Cerebellar nuclear complex (tissue), 1 donor: ENCODE measurements at regions not wholly inside any gene's neighbourhood (a gene's known extent, or its start where the extent isn't known, plus 50 kb on each side); places are given as distances from the start of the nearest gene placed in this dataset.

ENCODE experiments used
- DNase-seq, 2 experiments: peaks; one replicate each; lab custom pipeline; 2025; lab: John Stamatoyannopoulos, UW

DNA sequence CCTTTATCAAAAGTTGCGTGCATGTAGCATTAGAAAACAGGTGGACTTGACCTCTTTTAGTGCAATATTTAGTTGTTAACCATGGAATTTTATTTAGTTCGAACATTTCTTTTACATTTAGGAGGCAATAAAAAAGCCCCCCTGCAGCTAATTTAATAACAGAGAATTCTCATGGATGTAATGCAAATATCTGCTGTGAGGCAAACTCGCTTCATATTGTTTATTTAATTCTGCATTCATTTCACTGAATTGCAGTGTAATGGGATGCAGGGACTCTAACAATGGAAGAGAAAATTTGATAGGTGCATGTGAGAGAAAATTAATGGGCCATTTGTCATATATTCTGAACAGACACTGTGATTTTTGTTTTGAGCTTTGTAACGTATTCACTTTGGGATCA, 205.1 kb upstream of the CHD1 start:
- no peak for DNase-seq

GRCh38 chr5:99129768-99130501, 201.1 kb upstream of the CHD1 start:
- no peak for DNase-seq

GRCh38 chr5:99122976-99123375, 194.2 kb upstream of the CHD1 start:
- no peak for DNase-seq

GRCh38 chr5:99119326-99119725, 190.5 kb upstream of the CHD1 start:
- DNase-seq: no peak

DNA sequence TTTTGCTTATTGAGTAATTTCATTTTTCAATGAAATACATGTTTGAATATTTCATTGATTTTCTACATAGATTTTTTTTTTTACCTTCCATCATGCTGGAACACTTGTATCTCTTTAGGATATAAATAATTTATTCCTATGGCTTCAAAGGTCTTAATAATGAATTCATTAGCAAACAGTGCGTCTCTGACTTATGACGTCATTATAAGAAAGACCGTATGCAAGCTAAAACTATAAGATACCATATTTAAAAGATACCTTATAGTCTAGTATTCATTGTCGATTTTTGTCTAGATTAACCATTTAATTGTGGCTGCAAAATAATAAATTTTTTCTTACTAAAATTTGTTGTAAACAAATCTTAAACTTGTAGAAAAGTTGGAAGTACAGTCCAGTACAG, 187.7 kb upstream of the CHD1 start:
- DNase-seq: no peak

- no peak for DNase-seq
Measured at GRCh38 chr5:99109894-99110293, 181.1 kb upstream of the CHD1 start.

DNA sequence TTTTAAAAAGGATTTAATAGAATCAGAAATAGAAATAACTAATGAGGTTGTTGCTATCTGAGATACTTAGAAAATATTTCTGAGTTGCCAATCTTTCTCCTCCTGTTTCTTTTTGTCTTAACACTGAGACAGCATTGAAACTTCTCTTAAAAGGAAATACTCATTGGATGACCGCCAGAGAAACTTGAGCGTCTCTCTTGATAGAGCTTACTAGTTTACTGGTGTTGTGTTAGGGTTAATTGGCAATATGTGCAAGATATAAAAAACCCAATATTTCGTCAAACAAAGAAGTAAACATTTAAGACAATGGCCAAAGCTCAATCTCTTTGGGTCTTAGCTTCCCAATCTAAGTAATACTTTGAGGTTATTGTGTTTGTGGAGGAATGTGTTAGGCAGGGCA, 176.4 kb upstream of the CHD1 start:
- no peak for DNase-seq

- no peak for DNase-seq
Measured at GRCh38 chr5:99104538-99105132, 175.8 kb upstream of the CHD1 start.

DNA sequence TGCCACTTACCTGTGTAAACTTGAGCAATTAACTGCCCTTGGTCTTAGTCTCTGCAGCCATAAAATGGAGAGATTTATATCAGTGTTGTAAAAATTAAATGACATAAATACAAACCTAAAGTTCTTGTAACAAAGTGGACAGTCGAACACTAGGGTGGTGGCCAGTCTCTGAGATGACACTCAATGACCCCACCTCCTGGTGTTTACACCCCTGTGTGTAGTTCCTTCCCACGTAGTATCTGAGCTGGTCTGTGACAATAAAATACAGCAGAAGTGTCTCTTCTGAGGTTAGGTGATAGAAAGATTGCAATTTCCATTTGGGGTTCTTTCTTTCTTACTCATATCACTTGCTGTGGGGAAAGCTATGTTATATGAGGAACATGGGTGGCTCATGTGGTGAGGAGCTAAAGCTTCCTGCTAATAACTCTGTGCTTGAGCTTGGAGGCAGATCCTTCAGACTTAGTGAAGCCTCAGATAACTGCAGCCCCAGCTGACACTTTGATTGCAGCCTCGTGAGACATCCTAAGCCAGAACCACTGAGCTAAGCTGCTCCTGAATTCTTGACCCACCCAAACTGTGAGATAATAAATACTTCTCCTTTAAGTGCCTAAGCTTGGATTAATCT, 173.4 kb upstream of the CHD1 start:
- DNase-seq: no peak

DNA sequence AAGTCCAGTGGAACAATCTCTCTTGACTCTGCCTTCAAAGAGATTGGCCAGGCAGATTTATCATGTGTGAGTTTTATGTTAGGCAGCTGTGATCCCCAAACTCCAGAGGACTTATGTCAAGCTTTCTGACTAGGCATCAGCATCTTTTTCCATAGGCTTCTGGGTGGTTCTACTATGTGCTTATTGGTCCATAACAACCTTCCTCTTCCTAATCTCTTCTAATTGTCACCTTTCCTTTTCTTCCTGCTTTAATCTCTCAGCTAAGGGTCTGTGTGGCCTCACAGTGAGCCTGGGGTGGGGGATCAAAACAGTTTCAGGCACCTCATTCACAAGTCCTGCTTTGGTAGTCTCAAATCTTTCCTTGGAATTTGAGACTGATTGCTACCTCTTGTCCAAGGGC, 170.9 kb upstream of the CHD1 start:
- no peak for DNase-seq

DNA sequence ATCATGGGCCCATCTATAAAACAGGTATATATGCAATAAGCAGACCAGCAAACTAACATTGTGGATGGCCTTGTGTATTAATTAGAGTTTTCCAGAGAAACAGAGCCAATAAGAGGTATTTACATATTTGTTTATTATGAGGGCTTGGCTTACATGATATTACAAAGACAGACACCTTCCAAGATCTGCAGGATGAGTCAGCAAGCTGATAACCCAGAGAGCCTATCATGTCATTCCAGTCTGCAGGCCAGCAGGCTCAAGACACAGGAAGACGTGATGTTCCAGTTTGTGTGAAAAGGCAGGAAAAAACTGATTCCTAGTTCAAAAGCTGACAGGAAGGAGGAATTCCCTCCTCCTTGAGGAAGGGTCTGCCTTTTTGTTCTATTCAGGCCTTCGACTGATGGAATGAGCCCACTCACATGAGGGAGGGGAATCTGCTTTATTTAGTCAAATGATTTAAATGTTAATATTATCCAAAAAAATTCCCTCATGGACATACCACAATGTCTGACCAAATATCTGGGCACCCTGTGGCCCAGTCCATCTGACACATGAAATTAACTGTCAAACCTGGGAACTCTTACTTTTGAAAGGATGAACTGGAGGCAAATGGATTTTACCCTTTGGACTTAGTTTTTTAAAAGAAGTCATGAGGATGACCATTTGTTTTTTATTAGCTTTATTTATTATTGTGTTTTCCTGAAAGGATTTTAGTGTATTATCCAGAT, 161.2 kb upstream of the CHD1 start:
- no peak for DNase-seq

DNA sequence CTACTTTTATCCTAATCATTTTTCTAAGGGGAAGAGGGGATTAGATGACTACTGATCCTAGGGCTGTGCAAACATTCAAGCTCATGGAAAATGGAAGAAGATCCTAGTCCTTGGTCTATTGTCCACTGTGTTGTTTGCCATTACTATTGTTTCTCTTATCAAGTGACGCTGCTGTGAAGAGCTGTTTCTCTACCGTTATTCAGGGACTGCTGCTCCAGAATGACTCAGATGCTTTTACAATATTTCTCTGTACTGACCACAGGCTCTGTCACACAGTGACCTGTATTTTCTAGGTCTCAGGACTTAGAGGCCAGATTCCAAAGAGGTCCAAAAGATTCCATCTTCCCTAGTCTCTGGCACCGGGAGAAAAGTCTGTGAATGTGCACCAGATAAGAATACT, 159.5 kb upstream of the CHD1 start:
- no peak for DNase-seq

DNA sequence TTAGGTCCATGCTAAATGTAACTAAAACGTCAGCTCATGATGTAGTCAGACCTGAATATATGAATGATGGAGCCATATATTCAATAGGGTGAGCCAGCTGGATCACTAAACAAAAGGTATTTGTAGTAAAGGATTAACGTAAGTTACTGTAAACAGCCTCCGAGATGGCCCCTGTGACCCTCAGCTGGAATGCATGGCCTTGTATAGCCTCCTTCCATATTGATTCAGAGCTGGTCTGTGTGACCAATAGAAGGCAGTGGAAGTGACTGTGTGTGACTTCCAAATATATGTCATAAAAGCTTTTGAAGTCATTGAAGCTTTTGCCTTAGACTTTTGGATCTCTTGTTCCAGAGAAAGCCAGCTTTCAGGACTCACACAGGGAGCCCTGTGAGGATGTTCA, 154.4 kb upstream of the CHD1 start:
- no peak for DNase-seq

- DNase-seq: no peak
Measured at GRCh38 chr5:99081711-99082110, 152.9 kb upstream of the CHD1 start.

- DNase-seq: no peak
Measured at GRCh38 chr5:99076723-99077640, 148.2 kb upstream of the CHD1 start.

DNA sequence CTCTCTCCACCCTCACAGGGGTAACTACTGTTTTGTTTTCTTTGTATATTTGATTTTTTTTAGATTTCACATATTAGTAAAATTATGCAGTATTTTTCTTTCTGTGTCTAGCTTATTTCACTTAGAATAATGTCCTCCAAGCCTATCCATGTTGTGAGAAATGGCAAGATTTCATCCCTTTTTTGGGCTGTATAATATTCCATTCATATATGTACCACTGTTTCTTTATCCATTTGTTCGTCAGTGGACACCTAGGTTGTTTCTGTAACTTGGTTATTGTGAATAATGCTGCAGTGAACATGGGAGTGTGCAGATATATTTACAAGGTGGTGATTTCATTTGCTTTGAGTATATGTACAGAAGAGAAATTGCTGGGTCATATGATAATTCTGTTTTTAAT, 144.0 kb upstream of the CHD1 start:
- no peak for DNase-seq

- DNase-seq: no peak
Measured at GRCh38 chr5:99070822-99071221, 142.0 kb upstream of the CHD1 start.

GRCh38 chr5:99070362-99070761, 141.6 kb upstream of the CHD1 start:
- DNase-seq: no peak

DNA sequence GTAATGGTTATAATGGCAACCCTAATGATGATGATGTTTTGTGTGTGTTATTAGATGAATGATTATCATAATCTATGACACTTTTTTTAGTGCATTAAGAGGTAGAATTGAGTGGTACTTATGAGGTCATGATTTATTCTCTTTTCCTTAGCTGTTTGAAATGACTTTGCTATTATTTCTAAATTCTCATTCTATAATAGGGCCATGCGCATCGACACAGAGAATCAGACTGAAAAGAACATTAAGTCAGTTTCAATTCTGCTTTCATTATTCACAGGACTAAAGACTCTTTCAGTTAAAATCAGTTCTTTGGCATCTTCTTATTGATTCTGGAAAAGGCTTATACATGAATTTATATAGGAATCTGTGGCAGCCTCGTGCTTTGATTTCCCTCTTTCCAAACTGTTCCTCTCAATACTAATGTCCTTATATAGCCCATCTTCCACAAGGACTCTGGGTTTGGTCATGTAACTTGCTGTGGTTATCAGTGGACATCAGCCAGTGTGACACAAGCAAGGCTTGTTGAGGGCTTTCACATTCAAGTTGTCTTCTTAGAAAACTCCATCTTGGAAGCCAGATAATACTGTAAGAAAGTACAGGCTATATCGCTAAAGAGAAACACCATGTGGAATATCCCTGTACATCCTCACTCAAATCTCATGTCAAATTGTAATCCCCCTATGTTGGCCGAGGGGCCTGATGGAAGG, 140.3 kb upstream of the CHD1 start:
- DNase-seq: no peak

GRCh38 chr5:99063737-99064136, 134.9 kb upstream of the CHD1 start:
- DNase-seq: no peak

GRCh38 chr5:99061711-99062110, 132.9 kb upstream of the CHD1 start:
- DNase-seq: no peak
